ENCODE measurements at regions not wholly inside any gene's neighbourhood (a gene's known extent, or its start where the extent isn't known, plus 50 kb on each side); places are given as distances from the start of the nearest gene placed in this dataset.

GRCh38 chr12:66044731-66045130 lies 85.8 kb downstream of the LLPH start:
- H3K79me1 ChIP-seq (ENCODE audit: low read depth, low read length), result no peaks in the 10 kb centered on the region
- TF ChIP-seq SUZ12 (IDR thresholded peaks at IDR 0.05; ENCODE audit: low read length) (no peak), GABPA (IDR thresholded peaks at IDR 0.05; ENCODE audit: borderline replicate concordance, insufficient read depth, low read length) (no peak), CHD1 (IDR thresholded peaks at IDR 0.05; ENCODE audit: low read depth, low read length) (no peak), EGR1 (IDR thresholded peaks at IDR 0.05; ENCODE audit: borderline replicate concordance, low read depth, low read length) (no peak), EZH2 (IDR thresholded peaks at IDR 0.05; ENCODE audit: low read depth, low read length, severe bottlenecking) (no peak), HDAC6 (IDR thresholded peaks at IDR 0.05; ENCODE audit: low read depth, low read length) (no peak), JUND (IDR thresholded peaks at IDR 0.05; ENCODE audit: low read length) (no peak), SP4 (IDR thresholded peaks at IDR 0.05; ENCODE audit: low read length) (no peak), KDM4A (IDR thresholded peaks at IDR 0.05; ENCODE audit: low read depth, low read length, severe bottlenecking) (no peak), CTCF (IDR thresholded peaks at IDR 0.05; ENCODE audit: control extremely low read depth in 1 of 3, insufficient read depth in 1 of 3, low read depth in 1 of 3, low read length in 3 of 3) (no peak), TCF12 (IDR thresholded peaks at IDR 0.05; ENCODE audit: low read depth, low read length) (no peak)
- H3K14ac ChIP-seq (ENCODE audit: insufficient read length), result no peak overlapping the region
- H3K9me3 ChIP-seq (ENCODE audit: insufficient read depth in 2 of 2, low read depth in 1 of 2, low read length in 1 of 2), result no peaks in the 10 kb centered on the region
- WGBS, 2 experiments (ENCODE audit: extremely low coverage in 1 of 2, insufficient coverage in 1 of 2, insufficient read length in 1 of 2, insufficient replicate concordance in 2 of 2, low coverage in 1 of 2, low lambda C conversion rate in 2 of 2, missing lambda C conversion rate in 1 of 2), result 86% methylated on average over 4 of the region's 4 CpGs; no CpG with 5 or more reads in 1 of the 2 experiments
- H4K8ac ChIP-seq (ENCODE audit: extremely low read depth, insufficient read depth, low read length), result no peak overlapping the region
- H2BK120ac ChIP-seq (replicated peaks; ENCODE audit: low read depth, low read length), result no peak overlapping the region
- H3K4me3 ChIP-seq (ENCODE audit: extremely low read depth in 1 of 4, insufficient read depth in 2 of 4, low read depth in 3 of 4, low read length in 4 of 4), result no peak overlapping the region
- no peak overlapping the region for H2BK15ac ChIP-seq (ENCODE audit: low read length)
- CTCF ChIA-PET (ENCODE audit: partially characterized antibody), result interaction anchor here (0.5 to 1.4 kb wide), 4 partner anchors 11 to 738 kb away, joined by 3 to 4 read pairs (median 3); no protein-coding TSS in a partner anchor
- H2AFZ ChIP-seq (ENCODE audit: low read length), result no peak overlapping the region
- H3K23ac ChIP-seq (ENCODE audit: insufficient read length), result no peak overlapping the region
- no peak overlapping the region for H3K4me2 ChIP-seq (ENCODE audit: insufficient read depth in 1 of 2, low read depth in 2 of 2, low read length in 2 of 2)
- POLR2A ChIA-PET (ENCODE audit: partially characterized antibody), result no interaction called here
- no peak overlapping the region for H4K91ac ChIP-seq (replicated peaks; ENCODE audit: insufficient read length, low read length)
- no peaks in the 10 kb centered on the region for H3K23me2 ChIP-seq (ENCODE audit: low read depth, low read length)
- DNase-seq (ENCODE audit: low read depth in 1 of 2, low spot score in 2 of 2) (no peak), FAIRE-seq (no peak)
- no peak overlapping the region for H2AK5ac ChIP-seq (ENCODE audit: low read depth, low read length)
- no peak overlapping the region for H3K27ac ChIP-seq (ENCODE audit: low read depth, low read length)
- H3K4me1 ChIP-seq (replicated peaks in 1 of 4; ENCODE audit: control insufficient read depth in 3 of 4, insufficient read depth in 4 of 4, low read length in 3 of 4), result no peaks in the 10 kb centered on the region
- no peak overlapping the region for H3K56ac ChIP-seq (replicated peaks; ENCODE audit: insufficient read length, low read depth, low read length)
- H2BK12ac ChIP-seq (ENCODE audit: low read depth, low read length), result no peak overlapping the region
- no peak overlapping the region for H3K9ac ChIP-seq (replicated peaks in 1 of 4; ENCODE audit: extremely low read depth in 1 of 4, low read depth in 3 of 4, low read length in 3 of 4)
- no peak overlapping the region for H3K4ac ChIP-seq (replicated peaks; ENCODE audit: insufficient read length, low read depth, low read length)
- no peak overlapping the region for H2BK5ac ChIP-seq (ENCODE audit: low read depth, low read length)
- no peaks in the 10 kb centered on the region for H3K27me3 ChIP-seq (replicated peaks in 1 of 4; ENCODE audit: control insufficient read depth in 3 of 4, extremely low read depth in 1 of 4, insufficient read depth in 3 of 4, low read length in 3 of 4)
- no peaks in the 10 kb centered on the region for H3K36me3 ChIP-seq (ENCODE audit: control insufficient read depth in 2 of 4, insufficient read depth in 4 of 4, low read length in 3 of 4)
- no peak overlapping the region for H3K18ac ChIP-seq (ENCODE audit: extremely low read depth, low read length)
- no peaks in the 10 kb centered on the region for H3K79me2 ChIP-seq (ENCODE audit: control insufficient read depth in 1 of 2, insufficient read depth in 2 of 2, low read length in 2 of 2)
- no peak overlapping the region for H2BK20ac ChIP-seq (ENCODE audit: low read length)
- H4K20me1 ChIP-seq (replicated peaks in 1 of 2; ENCODE audit: control insufficient read depth in 1 of 2, insufficient read depth in 2 of 2, low read length in 2 of 2), result no peaks in the 10 kb centered on the region
- no peak overlapping the region for H4K5ac ChIP-seq (ENCODE audit: insufficient read length, low read depth, low read length)
